ENCODE measurements at regions not wholly inside any gene's neighbourhood (a gene's known extent, or its start where the extent isn't known, plus 50 kb on each side); places are given as distances from the start of the nearest gene placed in this dataset.

GRCh38 chr4:180589575-180589974 lies 1653.6 kb upstream of the TENM3 start:
- CTCF ChIA-PET, result no interaction called here
- WGBS, 2 experiments (ENCODE audit: extremely low coverage in 2 of 2, insufficient read length in 1 of 2), result 63% methylated on average over 1 of the region's 9 CpGs; no CpG with 5 or more reads in 1 of the 2 experiments
- no peak overlapping the region for H3K27ac ChIP-seq (ENCODE audit: insufficient read depth, low read length)
- no peaks in the 10 kb centered on the region for H3K9me1 ChIP-seq (ENCODE audit: insufficient read depth, low read length)
- H3K14ac ChIP-seq (replicated peaks; ENCODE audit: low read depth, low read length), result no peak overlapping the region
- H3K4me2 ChIP-seq (ENCODE audit: low read depth, low read length), result no peak overlapping the region
- in situ Hi-C loops (cut with MboI; ENCODE audit: low sequenced_read_pairs), result no loop called here
- no peak overlapping the region for H2BK5ac ChIP-seq (ENCODE audit: low read depth, low read length, poor library complexity, severe bottlenecking)
- no peak for TF ChIP-seq BHLHE40 (IDR thresholded peaks at IDR 0.05; ENCODE audit: low read depth, low read length)
- no peak for TF ChIP-seq SMC3 (IDR thresholded peaks at IDR 0.05; ENCODE audit: low read depth, low read length)
- TF ChIP-seq CTCF (conservative IDR thresholded peaks at IDR 0.05; ENCODE audit: low read depth, low read length), result no peak
- TF ChIP-seq RCOR1 (IDR thresholded peaks at IDR 0.05; ENCODE audit: insufficient replicate concordance, low read length), result no peak
- TF ChIP-seq RFX5 (IDR thresholded peaks at IDR 0.05; ENCODE audit: low read depth, low read length), result no peak
- no peak for TF ChIP-seq RAD21 (IDR thresholded peaks at IDR 0.05; ENCODE audit: low read length)
- TF ChIP-seq POLR2A (IDR thresholded peaks at IDR 0.05; ENCODE audit: low read depth, low read length), result no peak
- no peak for TF ChIP-seq FOS (IDR thresholded peaks at IDR 0.05; ENCODE audit: low read depth, low read length)
- TF ChIP-seq MAFK (IDR thresholded peaks at IDR 0.05; ENCODE audit: low read depth, low read length), result no peak
- H3K4me1 ChIP-seq (ENCODE audit: control insufficient read depth, insufficient read depth, low read length), result no peaks in the 10 kb centered on the region
- POLR2A ChIA-PET (ENCODE audit: unreplicated experiment), result no interaction called here
- intact Hi-C loops (cut with micrococcal nuclease), result no loop called here
- no peak overlapping the region for H3K4ac ChIP-seq (ENCODE audit: low read depth, low read length)
- no peak overlapping the region for H3K56ac ChIP-seq (ENCODE audit: extremely low read depth, insufficient read depth, low read length)
- H3K36me3 ChIP-seq (ENCODE audit: control insufficient read depth, insufficient read depth, low read length), result no peaks in the 10 kb centered on the region
- H2AFZ ChIP-seq (replicated peaks; ENCODE audit: low read length, poor library complexity), result no peak overlapping the region
- H3K27me3 ChIP-seq (ENCODE audit: control insufficient read depth, insufficient read depth, low read length), result no peaks in the 10 kb centered on the region
- no peak for DNase-seq
- no peak overlapping the region for H4K8ac ChIP-seq (ENCODE audit: low read depth in 2 of 2, low read length in 2 of 2)
- dilution Hi-C loops (cut with HindIII; ENCODE audit: low sequenced_read_pairs, unreplicated experiment), result no loop called here
- no peaks in the 10 kb centered on the region for H4K20me1 ChIP-seq (ENCODE audit: insufficient read depth, low read length)
- H3K9me3 ChIP-seq (ENCODE audit: control insufficient read depth, insufficient read depth, low read length), result no peaks in the 10 kb centered on the region
- no peak overlapping the region for H3K9ac ChIP-seq (ENCODE audit: low read depth, low read length)
- no peak overlapping the region for H4K5ac ChIP-seq (ENCODE audit: low read depth, low read length)
- H2AK5ac ChIP-seq (ENCODE audit: low read depth, low read length), result no peak overlapping the region
- no peak overlapping the region for H4K91ac ChIP-seq (ENCODE audit: insufficient read depth, low read depth, low read length)
- ATAC-seq (ENCODE audit: low read depth), result no peak
- no peak overlapping the region for H2BK20ac ChIP-seq (ENCODE audit: low read depth, low read length)
- H2BK15ac ChIP-seq (ENCODE audit: low read depth, low read length), result no peak overlapping the region
- H3K4me3 ChIP-seq (ENCODE audit: insufficient read depth, low read depth, low read length), result no peak overlapping the region
- no peak overlapping the region for H2BK120ac ChIP-seq (ENCODE audit: low read depth, low read length)
- no peaks in the 10 kb centered on the region for H3K79me1 ChIP-seq (ENCODE audit: low read depth in 1 of 2, low read length in 2 of 2)
- no peak overlapping the region for H3K23ac ChIP-seq (ENCODE audit: low read depth, low read length)
- no peak overlapping the region for H2AK9ac ChIP-seq (replicated peaks; ENCODE audit: low read depth, low read length, poor library complexity)
- BruUV-seq (replicated peaks), result no TSS peak
- H3K18ac ChIP-seq (ENCODE audit: low read depth, low read length), result no peak overlapping the region

Data from IMR-90 (cell line).